EL (cell line): ENCODE measurements at regions not wholly inside any gene's neighbourhood (a gene's known extent, or its start where the extent isn't known, plus 50 kb on each side); places are given as distances from the start of the nearest gene placed in this dataset.
A peak's percentile ranks its signal among the peaks of the same experiment; 100 is the strongest.
"Not testable (repeated sequence)": the region's sequence is repeated elsewhere in the genome, so short reads cannot be mapped to it uniquely, and the experiment has no call there.

Source experiments
- DNase-seq: peaks from one replicate; pipeline ENCODE4 v3.0.0-alpha.2; 2016

GRCh38 chr10:45122180-45122860 lies 121.6 kb downstream of the ZNF22 start:
- DNase-seq: not testable (repeated sequence)

- no peak for DNase-seq
Observed at GRCh38 chr10:45135443-45136198, 134.9 kb downstream of the ZNF22 start.

- no peak for DNase-seq
Observed at GRCh38 chr10:45136256-45136655, 135.5 kb downstream of the ZNF22 start.

GRCh38 chr10:45144326-45145070 lies 143.8 kb downstream of the ZNF22 start:
- no peak for DNase-seq

- DNase-seq: not testable (repeated sequence)
Observed at GRCh38 chr10:45145143-45145542, 144.4 kb downstream of the ZNF22 start.

GRCh38 chr10:45147000-45147399 lies 146.3 kb downstream of the ZNF22 start:
- DNase-seq: no peak

- no peak for DNase-seq
Observed at GRCh38 chr10:45150997-45151396, 150.3 kb downstream of the ZNF22 start.

GRCh38 chr10:45151467-45152214 lies 150.9 kb downstream of the ZNF22 start:
- DNase-seq: no peak

GRCh38 chr10:45152726-45153125 lies 152.0 kb downstream of the ZNF22 start:
- DNase-seq: no peak

GRCh38 chr10:45154502-45154901 lies 153.8 kb downstream of the ZNF22 start:
- DNase-seq: peak; percentile 3

- DNase-seq: no peak
Observed at GRCh38 chr10:45155784-45156183, 155.1 kb downstream of the ZNF22 start.

GRCh38 chr10:45160271-45160670 lies 155.1 kb downstream of the OR13A1 start:
- DNase-seq: peak; percentile 62

- no peak for DNase-seq
Observed at GRCh38 chr10:45163315-45163975, 152.0 kb downstream of the OR13A1 start.

GRCh38 chr10:45175520-45176118 lies 139.8 kb downstream of the OR13A1 start:
- DNase-seq: not testable (repeated sequence)

- no peak for DNase-seq
Observed at GRCh38 chr10:45179691-45180090, 135.7 kb downstream of the OR13A1 start.

GRCh38 chr10:45180507-45180906 lies 134.9 kb downstream of the OR13A1 start:
- no peak for DNase-seq

- peak; percentile 39 for DNase-seq
Observed at GRCh38 chr10:45180946-45181875, 134.2 kb downstream of the OR13A1 start.

- DNase-seq: no peak
Observed at GRCh38 chr10:45183174-45183573, 132.2 kb downstream of the OR13A1 start.

- no peak for DNase-seq
Observed at GRCh38 chr10:45197816-45198485, 117.5 kb downstream of the OR13A1 start.
